ENCODE measurements at regions not wholly inside any gene's neighbourhood (a gene's known extent, or its start where the extent isn't known, plus 50 kb on each side); places are given as distances from the start of the nearest gene placed in this dataset.

GRCh38 chr6:134502614-134503549 is 185.0 kb upstream of the SGK1 start:
- Histone ChIP-seq H3K27me3 (ENCODE audit: insufficient read depth, low read length) (no peaks in the 10 kb centered on the region), H3K4me1 (ENCODE audit: insufficient read depth, low read length) (no peaks in the 10 kb centered on the region), H3K4me3 (ENCODE audit: low read length) (no peak overlapping the region), H3K36me3 (ENCODE audit: insufficient read depth, low read length) (no peaks in the 10 kb centered on the region), H3K9me3 (ENCODE audit: insufficient read depth, low read depth, low read length) (no peaks in the 10 kb centered on the region), H3K9ac (ENCODE audit: low read depth, low read length) (no peak overlapping the region), H3K27ac (ENCODE audit: low read depth, low read length) (no peak overlapping the region)
- 91% methylated on average over 12 of the region's 12 CpGs for WGBS

DNA sequence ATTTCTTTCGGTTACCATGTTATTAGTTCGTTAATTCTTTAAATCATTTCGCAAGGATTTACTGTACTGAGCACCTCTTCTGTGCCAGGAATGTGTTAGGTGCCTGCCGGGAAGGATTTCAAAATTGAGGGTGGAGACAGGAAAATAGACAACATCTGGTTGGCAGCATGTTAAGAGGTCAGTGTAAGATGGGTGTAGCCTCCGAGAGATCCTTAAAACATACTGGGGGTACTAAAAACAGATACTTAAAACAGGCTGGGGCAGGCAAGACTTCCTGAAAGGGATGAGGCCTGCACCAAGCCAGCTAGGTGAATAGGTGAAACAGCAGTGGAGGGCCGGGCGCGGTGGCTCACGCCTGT is 178.0 kb upstream of the SGK1 start:
- H3K9me3 ChIP-seq (ENCODE audit: insufficient read depth, low read depth, low read length) = no peaks in the 10 kb centered on the region
- no peak overlapping the region for H3K27ac ChIP-seq (ENCODE audit: low read depth, low read length)
- no peak overlapping the region for H3K4me3 ChIP-seq (ENCODE audit: low read length)
- no peaks in the 10 kb centered on the region for H3K4me1 ChIP-seq (ENCODE audit: insufficient read depth, low read length)
- 79% methylated on average over 6 of the region's 9 CpGs for WGBS
- no peak overlapping the region for H3K9ac ChIP-seq (ENCODE audit: low read depth, low read length)
- H3K27me3 ChIP-seq (ENCODE audit: insufficient read depth, low read length) = no peaks in the 10 kb centered on the region
- no peaks in the 10 kb centered on the region for H3K36me3 ChIP-seq (ENCODE audit: insufficient read depth, low read length)

DNA sequence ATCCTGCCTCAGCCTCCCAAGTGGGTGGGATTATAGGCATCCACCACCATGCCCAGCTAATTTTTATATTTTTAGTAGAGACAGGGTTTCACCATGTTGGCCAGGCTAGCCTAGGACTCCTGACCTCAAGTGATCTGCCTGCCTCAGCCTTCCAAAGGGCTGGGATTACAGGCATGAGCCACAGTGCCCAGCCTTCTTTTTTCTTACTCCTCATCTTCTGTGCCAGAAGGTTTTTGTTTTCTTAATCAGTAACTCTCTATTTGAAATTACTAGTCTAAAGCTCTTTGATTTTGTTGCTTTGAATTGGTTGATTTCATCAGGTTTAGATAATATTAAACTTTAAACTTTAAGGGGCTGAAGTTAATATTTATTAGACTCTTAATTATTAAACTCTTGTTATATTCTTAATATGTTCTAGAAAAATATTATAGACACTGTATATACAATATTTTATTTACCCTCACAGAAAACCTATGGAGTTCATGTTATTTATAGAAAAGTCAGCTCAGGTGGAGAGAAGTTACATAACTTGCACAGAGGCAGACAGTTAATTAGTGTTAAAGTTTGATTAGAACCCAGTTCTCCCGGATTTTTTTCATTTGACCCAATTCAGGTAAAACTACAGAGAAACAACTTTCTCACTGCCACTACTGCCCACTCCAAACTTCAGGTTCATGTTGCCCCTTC is 177.4 kb upstream of the SGK1 start:
- WGBS = 95% methylated on average over 1 of the region's 1 CpG
- no peak overlapping the region for H3K27ac ChIP-seq (ENCODE audit: low read depth, low read length)
- no peaks in the 10 kb centered on the region for H3K27me3 ChIP-seq (ENCODE audit: insufficient read depth, low read length)
- H3K4me3 ChIP-seq (ENCODE audit: low read length) = no peak overlapping the region
- H3K4me1 ChIP-seq (ENCODE audit: insufficient read depth, low read length) = no peaks in the 10 kb centered on the region
- no peaks in the 10 kb centered on the region for H3K9me3 ChIP-seq (ENCODE audit: insufficient read depth, low read depth, low read length)
- H3K9ac ChIP-seq (ENCODE audit: low read depth, low read length) = no peak overlapping the region
- H3K36me3 ChIP-seq (ENCODE audit: insufficient read depth, low read length) = no peaks in the 10 kb centered on the region

GRCh38 chr6:134493789-134494188 is 175.9 kb upstream of the SGK1 start:
- no peaks in the 10 kb centered on the region for H3K9me3 ChIP-seq (ENCODE audit: insufficient read depth, low read depth, low read length)
- no peaks in the 10 kb centered on the region for H3K4me1 ChIP-seq (ENCODE audit: insufficient read depth, low read length)
- no peak overlapping the region for H3K4me3 ChIP-seq (ENCODE audit: low read length)
- no peak overlapping the region for H3K27ac ChIP-seq (ENCODE audit: low read depth, low read length)
- no peaks in the 10 kb centered on the region for H3K27me3 ChIP-seq (ENCODE audit: insufficient read depth, low read length)
- H3K36me3 ChIP-seq (ENCODE audit: insufficient read depth, low read length) = no peaks in the 10 kb centered on the region
- WGBS = 69% methylated on average over 2 of the region's 3 CpGs
- H3K9ac ChIP-seq (ENCODE audit: low read depth, low read length) = no peak overlapping the region

DNA sequence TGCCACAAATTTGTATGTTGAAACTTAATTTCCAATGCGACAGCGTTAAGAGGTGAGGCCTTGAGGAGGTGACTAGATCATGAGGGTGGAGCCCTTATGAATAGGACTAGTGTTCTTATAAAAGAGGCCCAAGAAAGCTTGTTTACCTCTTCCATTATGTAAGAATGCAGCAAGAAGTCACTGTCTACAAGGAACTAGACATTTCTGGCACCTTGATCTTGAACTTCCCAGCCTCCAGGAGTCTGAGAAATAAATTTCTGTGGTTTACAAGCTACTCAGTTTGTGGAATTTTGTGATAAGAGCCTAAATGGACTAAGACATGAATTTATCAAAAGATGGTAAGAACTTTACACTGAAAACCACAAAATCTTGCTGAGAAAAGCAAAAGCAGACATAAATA is 173.6 kb upstream of the SGK1 start:
- no peak overlapping the region for H3K27ac ChIP-seq (ENCODE audit: low read depth, low read length)
- H3K27me3 ChIP-seq (ENCODE audit: insufficient read depth, low read length) = no peaks in the 10 kb centered on the region
- no peak overlapping the region for H3K4me3 ChIP-seq (ENCODE audit: low read length)
- no peaks in the 10 kb centered on the region for H3K4me1 ChIP-seq (ENCODE audit: insufficient read depth, low read length)
- H3K9me3 ChIP-seq (ENCODE audit: insufficient read depth, low read depth, low read length) = no peaks in the 10 kb centered on the region
- H3K36me3 ChIP-seq (ENCODE audit: insufficient read depth, low read length) = no peaks in the 10 kb centered on the region
- WGBS = 91% methylated on average over 2 of the region's 2 CpGs
- no peak overlapping the region for H3K9ac ChIP-seq (ENCODE audit: low read depth, low read length)

GRCh38 chr6:134482593-134483270 is 164.8 kb upstream of the SGK1 start:
- H3K27me3 ChIP-seq (ENCODE audit: insufficient read depth, low read length) = no peaks in the 10 kb centered on the region
- no peaks in the 10 kb centered on the region for H3K9me3 ChIP-seq (ENCODE audit: insufficient read depth, low read depth, low read length)
- no peak overlapping the region for H3K9ac ChIP-seq (ENCODE audit: low read depth, low read length)
- H3K4me3 ChIP-seq (ENCODE audit: low read length) = no peak overlapping the region
- H3K4me1 ChIP-seq (ENCODE audit: insufficient read depth, low read length) = no peaks in the 10 kb centered on the region
- no peak overlapping the region for H3K27ac ChIP-seq (ENCODE audit: low read depth, low read length)
- no peaks in the 10 kb centered on the region for H3K36me3 ChIP-seq (ENCODE audit: insufficient read depth, low read length)
- WGBS = 88% methylated on average over 12 of the region's 12 CpGs

DNA sequence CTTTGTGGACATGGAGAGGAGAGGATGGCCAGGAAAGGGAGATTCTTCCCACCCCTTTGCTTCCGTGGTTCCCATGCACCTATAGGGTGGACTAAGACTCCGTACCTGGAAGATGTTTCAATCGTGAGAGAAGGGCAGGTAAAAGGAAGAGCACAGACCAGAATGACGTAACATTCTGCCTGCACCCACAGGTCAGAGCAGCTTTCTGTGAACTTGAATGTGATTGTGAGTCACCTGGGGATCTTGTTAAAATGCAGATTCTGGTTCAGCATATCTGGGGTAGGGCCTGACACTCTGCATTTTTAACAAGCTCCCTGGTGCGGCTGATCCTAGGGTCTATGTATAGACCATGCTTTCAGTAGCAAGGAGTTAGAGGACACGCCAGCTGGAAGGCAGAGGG is 164.1 kb upstream of the SGK1 start:
- H3K9me3 ChIP-seq (ENCODE audit: insufficient read depth, low read depth, low read length) = no peaks in the 10 kb centered on the region
- 91% methylated on average over 6 of the region's 6 CpGs for WGBS
- H3K9ac ChIP-seq (ENCODE audit: low read depth, low read length) = no peak overlapping the region
- no peak overlapping the region for H3K4me3 ChIP-seq (ENCODE audit: low read length)
- no peaks in the 10 kb centered on the region for H3K36me3 ChIP-seq (ENCODE audit: insufficient read depth, low read length)
- H3K27ac ChIP-seq (ENCODE audit: low read depth, low read length) = no peak overlapping the region
- no peaks in the 10 kb centered on the region for H3K27me3 ChIP-seq (ENCODE audit: insufficient read depth, low read length)
- H3K4me1 ChIP-seq (ENCODE audit: insufficient read depth, low read length) = no peaks in the 10 kb centered on the region

GRCh38 chr6:134480593-134480992 is 162.7 kb upstream of the SGK1 start:
- Histone ChIP-seq H3K27me3 (ENCODE audit: insufficient read depth, low read length) (no peaks in the 10 kb centered on the region), H3K4me1 (ENCODE audit: insufficient read depth, low read length) (no peaks in the 10 kb centered on the region), H3K9me3 (ENCODE audit: insufficient read depth, low read depth, low read length) (no peaks in the 10 kb centered on the region), H3K9ac (ENCODE audit: low read depth, low read length) (no peak overlapping the region), H3K4me3 (ENCODE audit: low read length) (no peak overlapping the region), H3K27ac (ENCODE audit: low read depth, low read length) (no peak overlapping the region), H3K36me3 (ENCODE audit: insufficient read depth, low read length) (no peaks in the 10 kb centered on the region)
- WGBS = no CpG with 5 or more reads among the region's 1 CpG

DNA sequence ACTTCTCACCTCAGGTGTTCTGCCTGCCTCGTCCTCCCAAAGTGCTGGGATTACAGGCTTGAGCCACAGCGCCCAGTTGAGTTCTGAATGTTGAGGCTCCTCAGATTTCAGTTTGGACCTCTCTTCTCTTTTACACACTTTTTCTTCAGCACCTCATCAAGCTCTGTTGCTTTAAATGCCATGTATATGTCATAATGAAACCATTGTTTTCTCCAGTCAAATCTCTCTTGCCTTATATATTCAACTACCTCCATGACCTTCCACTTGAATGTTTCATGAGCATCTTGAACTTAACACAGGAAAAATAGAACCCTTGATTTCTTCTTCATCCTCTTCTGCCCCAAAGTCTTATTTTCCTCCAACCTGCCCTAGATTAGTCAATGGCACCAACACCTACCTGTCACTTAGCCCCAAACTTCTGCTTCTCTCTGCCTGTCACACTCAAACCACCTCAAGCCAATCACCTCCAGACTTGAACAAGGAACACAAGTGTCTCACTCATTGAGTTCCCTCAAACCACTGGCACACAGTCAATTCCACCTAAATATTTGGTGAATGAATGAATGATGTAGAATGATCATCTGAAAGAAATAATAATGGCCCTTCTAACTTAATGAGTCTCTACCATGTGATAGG is 161.0 kb upstream of the SGK1 start:
- Histone ChIP-seq H3K36me3 (ENCODE audit: insufficient read depth, low read length) (no peaks in the 10 kb centered on the region), H3K9me3 (ENCODE audit: insufficient read depth, low read depth, low read length) (no peaks in the 10 kb centered on the region), H3K27ac (ENCODE audit: low read depth, low read length) (no peak overlapping the region), H3K4me1 (ENCODE audit: insufficient read depth, low read length) (no peaks in the 10 kb centered on the region), H3K4me3 (ENCODE audit: low read length) (no peak overlapping the region), H3K9ac (ENCODE audit: low read depth, low read length) (no peak overlapping the region), H3K27me3 (ENCODE audit: insufficient read depth, low read length) (no peaks in the 10 kb centered on the region)
- WGBS = 96% methylated on average over 2 of the region's 2 CpGs

DNA sequence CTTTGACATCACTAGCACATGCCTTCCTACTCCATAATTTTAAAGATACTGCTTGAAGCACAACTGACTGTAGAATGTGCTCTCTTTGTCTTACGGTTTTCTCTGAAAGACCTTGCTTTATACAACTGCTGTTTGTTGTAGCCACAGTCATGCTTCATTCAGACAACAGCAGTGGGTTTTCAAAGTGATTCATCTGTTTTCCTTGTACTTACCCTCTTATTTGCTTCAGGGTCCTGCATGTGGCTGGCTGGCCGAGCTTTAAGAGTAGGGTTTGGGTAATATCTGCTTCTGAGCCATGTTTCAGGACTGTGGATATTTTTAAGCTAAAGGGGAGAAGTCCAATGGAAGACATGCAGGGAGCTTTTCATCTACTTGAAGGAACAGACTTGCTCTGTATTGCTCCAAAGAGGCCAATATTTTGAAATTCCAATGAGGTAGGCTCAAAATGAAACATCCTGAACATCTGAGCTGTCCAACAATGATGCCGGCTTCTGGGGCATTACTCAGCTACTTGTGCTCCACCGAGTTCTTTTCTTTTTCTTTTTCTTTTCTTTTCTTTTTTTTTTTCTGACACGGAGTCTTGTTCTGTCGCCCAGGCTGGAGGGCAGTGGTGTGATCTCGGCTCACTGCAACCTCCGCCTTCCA is 160.2 kb upstream of the SGK1 start:
- no peaks in the 10 kb centered on the region for H3K36me3 ChIP-seq (ENCODE audit: insufficient read depth, low read length)
- no peak overlapping the region for H3K27ac ChIP-seq (ENCODE audit: low read depth, low read length)
- H3K27me3 ChIP-seq (ENCODE audit: insufficient read depth, low read length) = no peaks in the 10 kb centered on the region
- WGBS = 94% methylated on average over 8 of the region's 8 CpGs
- no peak overlapping the region for H3K9ac ChIP-seq (ENCODE audit: low read depth, low read length)
- H3K4me3 ChIP-seq (ENCODE audit: low read length) = no peak overlapping the region
- H3K4me1 ChIP-seq (ENCODE audit: insufficient read depth, low read length) = peaks cover 2% of the 10 kb centered on the region; the same call in 1 of the 2 replicates
- no peaks in the 10 kb centered on the region for H3K9me3 ChIP-seq (ENCODE audit: insufficient read depth, low read depth, low read length)
